ENCODE measurements at regions not wholly inside any gene's neighbourhood (a gene's known extent, or its start where the extent isn't known, plus 50 kb on each side); places are given as distances from the start of the nearest gene placed in this dataset.

DNA sequence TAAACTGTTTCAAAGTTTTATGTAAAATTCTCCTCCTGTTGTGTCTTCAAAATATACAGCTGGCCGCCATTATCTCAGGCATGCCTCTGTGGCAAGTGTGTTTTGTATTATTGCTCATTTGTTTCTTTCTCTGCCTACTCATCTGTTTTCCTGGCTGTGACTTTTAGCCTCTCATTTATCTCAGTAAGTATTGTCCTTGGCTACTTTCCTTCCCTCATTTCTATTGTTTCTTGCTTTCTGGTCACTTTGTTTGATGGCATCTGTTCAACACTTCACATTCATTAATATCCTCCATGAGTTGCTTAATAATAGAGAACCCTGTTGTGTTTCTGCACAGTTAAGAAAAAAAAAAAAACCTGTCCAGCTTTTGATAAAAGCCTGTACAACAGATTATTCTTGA, 869.4 kb downstream of the PCDH17 start:
- TF ChIP-seq, protein P1, sequence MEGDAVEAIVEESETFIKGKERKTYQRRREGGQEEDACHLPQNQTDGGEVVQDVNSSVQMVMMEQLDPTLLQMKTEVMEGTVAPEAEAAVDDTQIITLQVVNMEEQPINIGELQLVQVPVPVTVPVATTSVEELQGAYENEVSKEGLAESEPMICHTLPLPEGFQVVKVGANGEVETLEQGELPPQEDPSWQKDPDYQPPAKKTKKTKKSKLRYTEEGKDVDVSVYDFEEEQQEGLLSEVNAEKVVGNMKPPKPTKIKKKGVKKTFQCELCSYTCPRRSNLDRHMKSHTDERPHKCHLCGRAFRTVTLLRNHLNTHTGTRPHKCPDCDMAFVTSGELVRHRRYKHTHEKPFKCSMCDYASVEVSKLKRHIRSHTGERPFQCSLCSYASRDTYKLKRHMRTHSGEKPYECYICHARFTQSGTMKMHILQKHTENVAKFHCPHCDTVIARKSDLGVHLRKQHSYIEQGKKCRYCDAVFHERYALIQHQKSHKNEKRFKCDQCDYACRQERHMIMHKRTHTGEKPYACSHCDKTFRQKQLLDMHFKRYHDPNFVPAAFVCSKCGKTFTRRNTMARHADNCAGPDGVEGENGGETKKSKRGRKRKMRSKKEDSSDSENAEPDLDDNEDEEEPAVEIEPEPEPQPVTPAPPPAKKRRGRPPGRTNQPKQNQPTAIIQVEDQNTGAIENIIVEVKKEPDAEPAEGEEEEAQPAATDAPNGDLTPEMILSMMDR (IDR thresholded peaks at IDR 0.05) = no peak
- TF ChIP-seq POLR2A (IDR thresholded peaks at IDR 0.05; ENCODE audit: low read depth) = no peak
